Thyroid gland (tissue), 4 donors: ENCODE measurements at regions not wholly inside any gene's neighbourhood (a gene's known extent, or its start where the extent isn't known, plus 50 kb on each side); places are given as distances from the start of the nearest gene placed in this dataset.

ENCODE experiments used
- DNase-seq, 2 donors: peaks; one replicate each; pipeline ENCODE4 v3.0.0-alpha.2; 2019
- H3K27ac ChIP-seq, 3 donors: fragments of 200-600 bp; sonication (generic); 1 replicate in 2 of 3; 2 replicates in 1 of 3; pipeline ENCODE4 v1.5.1; 2016 to 2019; ENCODE audit warnings: mild to moderate bottlenecking in 1 of 3, moderate library complexity in 1 of 3
- H3K27me3 ChIP-seq: fragments of 200-600 bp; sonication (generic); one replicate; pipeline ENCODE4 v1.5.1; 2019
- H3K36me3 ChIP-seq, 2 donors: fragments of 200-600 bp; sonication (generic); one replicate each; pipeline ENCODE4 v1.5.1; 2016 to 2019
- H3K4me1 ChIP-seq, 2 donors: fragments of 200-600 bp; sonication (generic); one replicate each; pipeline ENCODE4 v1.5.1; 2017 to 2019
- H3K4me3 ChIP-seq, 3 donors: fragments of 200-600 bp; sonication (generic); replicated peaks in 1 of 3; 1 replicate in 2 of 3; 2 replicates in 1 of 3; pipeline ENCODE4 v1.5.1; 2016; ENCODE audit warnings: mild to moderate bottlenecking in 1 of 3
- H3K9me3 ChIP-seq: fragments of 200-600 bp; sonication (generic); one replicate; pipeline ENCODE4 v1.5.1; 2017
- CTCF ChIP-seq, 6 experiments: fragments of 200-600 bp in 3 of 6; fragments of 450-650 bp in 3 of 6; sonication (generic) in 3 of 6; IDR thresholded peaks; one replicate each; pipeline ENCODE4 v1.5.1; 2016 to 2019; ENCODE audit warnings: antibody characterized with exemption in 6 of 6, mild to moderate bottlenecking in 2 of 6, inconsistent platforms in 1 of 6, moderate library complexity in 1 of 6
- POLR2A ChIP-seq, 2 donors: fragments of 450-650 bp; IDR thresholded peaks; one replicate each; pipeline ENCODE4 v1.6.1; 2017; ENCODE audit warnings: antibody characterized with exemption in 2 of 2, mild to moderate bottlenecking in 2 of 2, moderate library complexity in 1 of 2
- WGBS, 2 donors: methylation state at CpG; one replicate each; pipeline ENCODE4 v1.1.5; 2017; 5-methylcytosine and 5-hydroxymethylcytosine counted together
- intact Hi-C: fragments of 100-400 bp; cut with DNase I; formaldehyde crosslinking; loops from one replicate; pipeline ENCODE4 v1.15.1; 2023

GRCh38 chr16:73226675-73227074 lies 178.7 kb upstream of the ZFHX3 start:
- H3K36me3 ChIP-seq, result no peaks in the 10 kb centered on the region
- TF ChIP-seq CTCF (IDR thresholded peaks at IDR 0.05), result no peak
- no peak for TF ChIP-seq POLR2A (IDR thresholded peaks at IDR 0.05)
- no peak for DNase-seq
- no peaks in the 10 kb centered on the region for H3K9me3 ChIP-seq
- no peaks in the 10 kb centered on the region for H3K27me3 ChIP-seq
- intact Hi-C loops, result no loop called here
- no peak overlapping the region for H3K27ac ChIP-seq
- 93 to 97% methylated on average over 8 of the region's 8 CpGs for WGBS, 2 donors
- H3K4me3 ChIP-seq, result no peak overlapping the region
- H3K4me1 ChIP-seq, result no peaks in the 10 kb centered on the region

- no peak overlapping the region for H3K4me3 ChIP-seq
- WGBS, 2 donors, result 83 to 93% methylated on average over 5 of the region's 5 CpGs
- H3K9me3 ChIP-seq, result no peaks in the 10 kb centered on the region
- DNase-seq, result no peak
- H3K4me1 ChIP-seq, result no peaks in the 10 kb centered on the region
- no peak for TF ChIP-seq POLR2A (IDR thresholded peaks at IDR 0.05)
- no peak for TF ChIP-seq CTCF (IDR thresholded peaks at IDR 0.05)
- no peaks in the 10 kb centered on the region for H3K27me3 ChIP-seq
- H3K36me3 ChIP-seq, result no peaks in the 10 kb centered on the region
- intact Hi-C loops, result no loop called here
- H3K27ac ChIP-seq, result no peak overlapping the region
Observed at GRCh38 chr16:73225983-73226382, 178.1 kb upstream of the ZFHX3 start.

DNA sequence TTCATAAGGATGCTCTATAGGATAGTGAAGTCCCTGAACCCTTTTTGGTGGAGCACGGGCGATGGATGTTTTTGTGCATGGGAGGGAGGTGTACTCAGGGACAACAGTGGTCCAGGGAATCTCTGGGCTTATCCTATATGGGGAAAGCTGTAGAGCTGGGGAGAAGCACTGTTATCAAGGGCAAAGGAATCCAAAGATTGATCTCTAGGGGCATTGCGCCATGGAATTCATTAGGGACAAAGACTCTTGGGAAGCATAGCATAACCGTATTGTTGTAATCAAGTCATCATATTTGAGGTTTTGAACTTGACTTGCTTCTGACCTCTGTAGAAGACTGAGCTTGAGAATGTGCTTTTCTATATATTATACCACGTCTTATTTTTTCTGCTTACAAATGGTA lies 172.9 kb upstream of the ZFHX3 start:
- TF ChIP-seq CTCF (IDR thresholded peaks at IDR 0.05), result no peak
- TF ChIP-seq POLR2A (IDR thresholded peaks at IDR 0.05), result no peak
- no peak overlapping the region for H3K4me3 ChIP-seq
- intact Hi-C loops, result no loop called here
- H3K4me1 ChIP-seq, result peaks cover 8 to 15% of the 10 kb centered on the region in 2 donors
- DNase-seq, result no peak
- H3K9me3 ChIP-seq, result no peaks in the 10 kb centered on the region
- H3K27ac ChIP-seq, result no peak overlapping the region
- 90 to 94% methylated on average over 5 of the region's 5 CpGs for WGBS, 2 donors
- H3K36me3 ChIP-seq, result no peaks in the 10 kb centered on the region
- no peaks in the 10 kb centered on the region for H3K27me3 ChIP-seq

- peaks cover 8 to 24% of the 10 kb centered on the region in 2 donors for H3K4me1 ChIP-seq
- H3K9me3 ChIP-seq, result no peaks in the 10 kb centered on the region
- WGBS, 2 donors, result 95 to 100% methylated on average over 1 of the region's 1 CpG
- H3K27ac ChIP-seq, result no peak overlapping the region
- H3K4me3 ChIP-seq, result no peak overlapping the region
- intact Hi-C loops, result no loop called here
- TF ChIP-seq POLR2A (IDR thresholded peaks at IDR 0.05) (no peak), CTCF (IDR thresholded peaks at IDR 0.05) (no peak)
- H3K36me3 ChIP-seq, result no peaks in the 10 kb centered on the region
- H3K27me3 ChIP-seq, result no peaks in the 10 kb centered on the region
- DNase-seq, result no peak
Observed at GRCh38 chr16:73219176-73219575, 171.2 kb upstream of the ZFHX3 start.

GRCh38 chr16:73217654-73218053 lies 169.7 kb upstream of the ZFHX3 start:
- peak in 1 of 2 donors; percentile 18 for DNase-seq
- no peaks in the 10 kb centered on the region for H3K36me3 ChIP-seq
- H3K9me3 ChIP-seq, result no peaks in the 10 kb centered on the region
- TF ChIP-seq CTCF (IDR thresholded peaks at IDR 0.05) (peak in 4 of 6 experiments; percentile 12 to 41 (median 39)), POLR2A (IDR thresholded peaks at IDR 0.05) (no peak)
- no peaks in the 10 kb centered on the region for H3K27me3 ChIP-seq
- 48 to 55% methylated on average over 3 of the region's 3 CpGs for WGBS, 2 donors
- intact Hi-C loops, result no loop called here
- H3K27ac ChIP-seq, result peak overlapping the region in 1 of 3 donors; percentile 15
- H3K4me3 ChIP-seq, result no peak overlapping the region
- H3K4me1 ChIP-seq, result peaks cover 15 to 36% of the 10 kb centered on the region in 2 donors
